OCI-LY7 (cell line): ENCODE measurements at regions not wholly inside any gene's neighbourhood (a gene's known extent, or its start where the extent isn't known, plus 50 kb on each side); places are given as distances from the start of the nearest gene placed in this dataset.

Experiments
- BruUV-seq: library from RNA; stranded (reverse); fragments of 400-500 nt; replicated peaks from 2 replicates; lab custom pipeline; 2021; lab: Mats Ljungman, UMichigan
- CTCF ChIA-PET: fragments of 300-600 bp; sonication (Branson Sonifier 250); formaldehyde crosslinking; loops from one replicate; lab custom pipeline; 2022; ENCODE audit warnings: antibody characterized with exemption; ENCODE audit not compliant: unreplicated experiment; lab: Charles Lee
- POLR2A ChIA-PET: fragments of 300-600 bp; sonication (Branson Sonifier 250); formaldehyde crosslinking; loops from one replicate; lab custom pipeline; 2022; ENCODE audit warnings: antibody characterized with exemption; lab: Charles Lee
- DNase-seq: peaks from one replicate; pipeline ENCODE4 v3.0.0-alpha.2; 2015; ENCODE audit warnings: low spot score
- H2AFZ ChIP-seq: fragments of 200-600 bp; sonication (generic), shearing (Covaris generic); 2 replicates; pipeline ENCODE4 v1.6.1; 2014; ENCODE audit warnings: mild to moderate bottlenecking, antibody characterized with exemption, low read length, moderate library complexity
- H3K27ac ChIP-seq: fragments of 200-600 bp; sonication (generic); 2 replicates; pipeline ENCODE4 v1.5.1; 2014; ENCODE audit warnings: mixed run types, low read depth, mild to moderate bottlenecking, moderate library complexity, low read length, inconsistent platforms; ENCODE audit not compliant: poor library complexity, severe bottlenecking
- H3K36me3 ChIP-seq: fragments of 200-600 bp; sonication (generic); 2 replicates; pipeline ENCODE4 v1.6.1; 2014; ENCODE audit warnings: mild to moderate bottlenecking, antibody characterized with exemption, low read length, moderate library complexity, mixed read lengths; ENCODE audit not compliant: insufficient read depth
- H3K4me1 ChIP-seq: fragments of 200-600 bp; sonication (generic); 2 replicates; pipeline ENCODE4 v1.5.1; 2014; ENCODE audit warnings: mild to moderate bottlenecking, low read length; ENCODE audit not compliant: insufficient read depth, poor library complexity, severe bottlenecking
- H3K4me2 ChIP-seq: fragments of 200-600 bp; sonication (generic); 2 replicates; pipeline ENCODE4 v1.6.1; 2014; ENCODE audit warnings: mild to moderate bottlenecking, low read length
- H3K4me3 ChIP-seq: fragments of 200-600 bp; sonication (generic); 2 replicates; pipeline ENCODE4 v1.5.1; 2014; ENCODE audit warnings: mild to moderate bottlenecking, low read depth, low read length; ENCODE audit not compliant: poor library complexity, severe bottlenecking
- H3K79me2 ChIP-seq: fragments of 200-600 bp; sonication (generic); 2 replicates; pipeline ENCODE4 v1.6.1; 2016; ENCODE audit warnings: low read depth, mild to moderate bottlenecking, low read length, moderate library complexity, mixed read lengths; ENCODE audit not compliant: insufficient read depth
- H3K9me2 ChIP-seq: fragments of 200-600 bp; sonication (generic); 2 replicates; pipeline ENCODE4 v1.6.1; 2016; ENCODE audit warnings: mild to moderate bottlenecking, low read length, mixed read lengths; ENCODE audit not compliant: insufficient read depth
- H3K9me3 ChIP-seq: fragments of 200-600 bp; sonication (generic); 2 replicates; pipeline ENCODE4 v1.6.1; 2014; ENCODE audit warnings: mild to moderate bottlenecking, mixed run types, low read length, mixed read lengths
- H4K20me1 ChIP-seq: fragments of 200-600 bp; sonication (generic); 2 replicates; pipeline ENCODE4 v1.6.1; 2014; ENCODE audit warnings: mild to moderate bottlenecking, antibody characterized with exemption, low read length, moderate library complexity, mixed read lengths; ENCODE audit not compliant: insufficient read depth
- CTCF ChIP-seq: fragments of 200-600 bp; sonication (generic); conservative IDR thresholded peaks from 2 replicates; pipeline ENCODE4 v1.5.1; 2014; ENCODE audit warnings: mild to moderate bottlenecking, antibody characterized with exemption, low read length, moderate library complexity, mixed read lengths
- EZH2phosphoT487 ChIP-seq: fragments of 200-600 bp; sonication (generic); IDR thresholded peaks from 2 replicates; pipeline ENCODE4 v1.6.1; 2018; ENCODE audit warnings: low read depth, borderline replicate concordance, mild to moderate bottlenecking, mixed run types, antibody characterized with exemption, low read length, moderate library complexity, mixed read lengths
- intact Hi-C: fragments of 100-400 bp; cut with micrococcal nuclease; formaldehyde crosslinking; loops from one replicate; pipeline ENCODE4 v1.10.0; 2022; ENCODE audit not compliant: unreplicated experiment

- Histone ChIP-seq H3K4me1 (no peaks in the 10 kb centered on the region), H3K79me2 (no peaks in the 10 kb centered on the region), H3K27ac (no peak overlapping the region), H3K9me2 (no peaks in the 10 kb centered on the region), H3K36me3 (no peaks in the 10 kb centered on the region), H3K4me2 (no peak overlapping the region), H2AFZ (no peak overlapping the region), H3K9me3 (no peaks in the 10 kb centered on the region), H4K20me1 (no peaks in the 10 kb centered on the region), H3K4me3 (no peak overlapping the region)
- intact Hi-C loops: no loop called here
- TF ChIP-seq EZH2phosphoT487: no peak
- ChIA-PET CTCF (no interaction called here), POLR2A (interaction anchor here (0.9 to 1.1 kb wide), 2 partner anchors 24 to 1354 kb away, joined by 3 read pairs; no protein-coding TSS in a partner anchor)
- BruUV-seq: no TSS peak
- DNase-seq: no peak
Measured at GRCh38 chr4:53722110-53722509, 130.8 kb upstream of the LNX1 start.

- Histone ChIP-seq H3K9me2 (no peaks in the 10 kb centered on the region), H4K20me1 (no peaks in the 10 kb centered on the region), H3K27ac (no peak overlapping the region), H3K4me2 (no peak overlapping the region), H3K79me2 (no peaks in the 10 kb centered on the region), H2AFZ (no peak overlapping the region), H3K36me3 (no peaks in the 10 kb centered on the region), H3K4me1 (no peaks in the 10 kb centered on the region), H3K4me3 (no peak overlapping the region), H3K9me3 (no peaks in the 10 kb centered on the region)
- BruUV-seq: no TSS peak
- intact Hi-C loops: no loop called here
- no peak for TF ChIP-seq EZH2phosphoT487
- TF ChIP-seq CTCF: no peak
- DNase-seq: no peak
- ChIA-PET POLR2A (interaction anchor here (1.1 kb wide), 1 partner anchor 25 kb away, joined by 3 read pairs; no protein-coding TSS in a partner anchor), CTCF (no interaction called here)
Measured at GRCh38 chr4:53721263-53721662, 130.0 kb upstream of the LNX1 start.

GRCh38 chr4:53720776-53721175 lies 129.5 kb upstream of the LNX1 start:
- TF ChIP-seq CTCF: no peak
- TF ChIP-seq EZH2phosphoT487: no peak
- intact Hi-C loops: no loop called here

More at GRCh38 chr4:53720776-53721175, 129.5 kb upstream of the LNX1 start:
- Histone ChIP-seq H4K20me1 (no peaks in the 10 kb centered on the region), H3K9me3 (no peaks in the 10 kb centered on the region), H3K27ac (no peak overlapping the region), H3K36me3 (no peaks in the 10 kb centered on the region), H3K4me3 (no peak overlapping the region), H3K9me2 (no peaks in the 10 kb centered on the region), H2AFZ (no peak overlapping the region), H3K4me2 (no peak overlapping the region), H3K4me1 (no peaks in the 10 kb centered on the region), H3K79me2 (no peaks in the 10 kb centered on the region)
- CTCF ChIA-PET: no interaction called here
- POLR2A ChIA-PET: interaction anchor here (1.0 to 1.1 kb wide), 2 partner anchors 11 to 25 kb away, joined by 3 to 4 read pairs; no protein-coding TSS in a partner anchor
- no peak for DNase-seq
- BruUV-seq: no TSS peak
